Activated T-cell treated with anti-CD3 and anti-CD28 coated beads for 1 hour (primary cell): ENCODE measurements at regions not wholly inside any gene's neighbourhood (a gene's known extent, or its start where the extent isn't known, plus 50 kb on each side); places are given as distances from the start of the nearest gene placed in this dataset.

Experiments used
- DNase-seq: peaks from one replicate; pipeline ENCODE4 v3.0.0-alpha.2; 2020; ENCODE audit warnings: low read depth

- DNase-seq = no peak
These were observed 336.1 kb downstream of the DRD1 start for GRCh38 chr5:175107865-175108264.

GRCh38 chr5:175107028-175107588, 336.9 kb downstream of the DRD1 start:
- DNase-seq = no peak

GRCh38 chr5:175104677-175105076, 339.3 kb downstream of the DRD1 start:
- no peak for DNase-seq

GRCh38 chr5:175103746-175104145, 340.2 kb downstream of the DRD1 start:
- DNase-seq = no peak

GRCh38 chr5:175102717-175103116, 341.3 kb downstream of the DRD1 start:
- no peak for DNase-seq

GRCh38 chr5:175098301-175098700, 345.7 kb downstream of the DRD1 start:
- no peak for DNase-seq

- no peak for DNase-seq
These were observed 347.4 kb downstream of the DRD1 start for GRCh38 chr5:175096469-175097165.

GRCh38 chr5:175094461-175094860, 349.5 kb downstream of the DRD1 start:
- DNase-seq = no peak

GRCh38 chr5:175092691-175093090, 351.3 kb downstream of the DRD1 start:
- DNase-seq = no peak

GRCh38 chr5:175088963-175089362, 355.0 kb downstream of the DRD1 start:
- DNase-seq = no peak

- no peak for DNase-seq
These were observed 358.6 kb downstream of the MSX2 start for GRCh38 chr5:175082866-175083590.

GRCh38 chr5:175082346-175082745, 358.0 kb downstream of the MSX2 start:
- no peak for DNase-seq

GRCh38 chr5:175079707-175080106, 355.3 kb downstream of the MSX2 start:
- no peak for DNase-seq

- no peak for DNase-seq
These were observed 345.9 kb downstream of the MSX2 start for GRCh38 chr5:175070283-175070682.

- DNase-seq = no peak
These were observed 335.9 kb downstream of the MSX2 start for GRCh38 chr5:175060257-175060656.

- peak; percentile 0 for DNase-seq
These were observed 335.4 kb downstream of the MSX2 start for GRCh38 chr5:175059687-175060211.

GRCh38 chr5:175056831-175057230, 332.4 kb downstream of the MSX2 start:
- DNase-seq = no peak

GRCh38 chr5:175054243-175054642, 329.9 kb downstream of the MSX2 start:
- DNase-seq = no peak

- no peak for DNase-seq
These were observed 328.0 kb downstream of the MSX2 start for GRCh38 chr5:175052351-175052750.

GRCh38 chr5:175047048-175047447, 322.7 kb downstream of the MSX2 start:
- no peak for DNase-seq

GRCh38 chr5:175045820-175046219, 321.4 kb downstream of the MSX2 start:
- no peak for DNase-seq

- DNase-seq = no peak
These were observed 313.4 kb downstream of the MSX2 start for GRCh38 chr5:175037820-175038219.

- DNase-seq = no peak
These were observed 311.6 kb downstream of the MSX2 start for GRCh38 chr5:175035882-175036533.
